ENCODE measurements at regions not wholly inside any gene's neighbourhood (a gene's known extent, or its start where the extent isn't known, plus 50 kb on each side); places are given as distances from the start of the nearest gene placed in this dataset.

GRCh38 chr6:139497345-139497961 is 123.0 kb upstream of the CITED2 start (continued):
- TF ChIP-seq KDM5B (IDR thresholded peaks at IDR 0.05; ENCODE audit: insufficient replicate concordance, low read depth, low read length) = no peak
- no peak for TF ChIP-seq ZNF778 (CRISPR knock-in tag; IDR thresholded peaks at IDR 0.05)
- peak; percentile 90 for TF ChIP-seq MTA2 (IDR thresholded peaks at IDR 0.05; ENCODE audit: low read depth)
- no peak for TF ChIP-seq ZNF79 (CRISPR knock-in tag; IDR thresholded peaks at IDR 0.05; ENCODE audit: low read depth)
- TF ChIP-seq ZNF717 (CRISPR knock-in tag; IDR thresholded peaks at IDR 0.05) = no peak
- no peak for TF ChIP-seq ZNF274 (IDR thresholded peaks at IDR 0.05; ENCODE audit: borderline replicate concordance, low read depth, low read length)
- TF ChIP-seq STAG1 (CRISPR knock-in tag; IDR thresholded peaks at IDR 0.05; ENCODE audit: borderline replicate concordance) = no peak
- no peak for TF ChIP-seq DLX4 (CRISPR knock-in tag; IDR thresholded peaks at IDR 0.05)
- no peak for TF ChIP-seq TSC22D4 (tag; IDR thresholded peaks at IDR 0.05)
- no peak for TF ChIP-seq ZKSCAN1 (IDR thresholded peaks at IDR 0.05; ENCODE audit: low read depth, low read length)
- TF ChIP-seq GABPB1 (CRISPR knock-in tag; IDR thresholded peaks at IDR 0.05) = no peak
- no peak for TF ChIP-seq SPI1 (IDR thresholded peaks at IDR 0.05; ENCODE audit: borderline replicate concordance, low read depth, low read length)
- TF ChIP-seq MYC (IDR thresholded peaks at IDR 0.05; ENCODE audit: low read depth, low read length) = peak; percentile 58; the same call in 1 of the 2 replicates
- no peak for TF ChIP-seq MYC (CRISPR knock-in tag; IDR thresholded peaks at IDR 0.05; ENCODE audit: borderline replicate concordance, low read depth)
- no peak; the same call in 1 of the 2 replicates for TF ChIP-seq RB1 (IDR thresholded peaks at IDR 0.05; ENCODE audit: low read depth)
- no peak for TF ChIP-seq ZNF134 (CRISPR knock-in tag; conservative IDR thresholded peaks at IDR 0.05)
- no peak for TF ChIP-seq ZNF584 (CRISPR knock-in tag; IDR thresholded peaks at IDR 0.05; ENCODE audit: low read depth)
- TF ChIP-seq THAP7 (CRISPR knock-in tag; IDR thresholded peaks at IDR 0.05) = no peak
- TF ChIP-seq LARP7 (IDR thresholded peaks at IDR 0.05) = peak; percentile 57; the same call in 1 of the 2 replicates
- TF ChIP-seq NFE2L1 (tag; IDR thresholded peaks at IDR 0.05; ENCODE audit: borderline replicate concordance, low read depth) = no peak
- TF ChIP-seq ELF2 (CRISPR knock-in tag; IDR thresholded peaks at IDR 0.05) = no peak
- no peak for TF ChIP-seq ATF3 (IDR thresholded peaks at IDR 0.05)
- no peak; the same call in 1 of the 2 replicates for TF ChIP-seq ATF3 (CRISPR knock-in tag; conservative IDR thresholded peaks at IDR 0.05)
- peak in 1 of 2 experiments; percentile 77; a peak in 1 of 4 replicates for TF ChIP-seq ZMIZ1 (IDR thresholded peaks at IDR 0.05; ENCODE audit: low read depth in 2 of 2, low read length in 2 of 2)
- TF ChIP-seq HNRNPH1 (optimal IDR thresholded peaks at IDR 0.05; ENCODE audit: low read depth, low read length) = no peak
- peak; percentile 79 for TF ChIP-seq BHLHE40 (IDR thresholded peaks at IDR 0.05; ENCODE audit: low read length)

Measured in K562 (cell line).